PC-3 (cell line): ENCODE measurements at regions not wholly inside any gene's neighbourhood (a gene's known extent, or its start where the extent isn't known, plus 50 kb on each side); places are given as distances from the start of the nearest gene placed in this dataset.

Experiments used
- ATAC-seq: fragments of 200-7000 bp; cut with Tn5 transposase; 2 replicates; pipeline ENCODE4 v1.9.1; 2020; ENCODE audit warnings: mild to moderate bottlenecking, moderate library complexity
- BruUV-seq: library from RNA; stranded (reverse); fragments of 400-500 nt; replicated peaks from 2 replicates; lab custom pipeline; 2021; lab: Mats Ljungman, UMichigan
- CTCF ChIA-PET: fragments of 300-600 bp; sonication (Branson Sonifier 250); formaldehyde crosslinking; loops from one replicate; lab custom pipeline; 2022; ENCODE audit warnings: antibody characterized with exemption; lab: Charles Lee
- POLR2A ChIA-PET: fragments of 300-600 bp; sonication (Branson Sonifier 250); formaldehyde crosslinking; loops from one replicate; lab custom pipeline; 2022; ENCODE audit warnings: antibody characterized with exemption; ENCODE audit not compliant: unreplicated experiment; lab: Charles Lee
- DNase-seq: peaks from one replicate; pipeline ENCODE4 v3.0.0-alpha.2; 2015
- H2AFZ ChIP-seq: fragments of 300-600 bp; sonication (generic); 2 replicates; pipeline ENCODE4 v1.6.0; 2016; ENCODE audit warnings: antibody characterized with exemption, low read length
- H3F3A ChIP-seq: fragments of 300-600 bp; sonication (generic); one replicate; pipeline ENCODE4 v1.6.0; 2017; ENCODE audit warnings: antibody characterized with exemption, low read length, control low read depth, mild to moderate bottlenecking; ENCODE audit not compliant: unreplicated experiment
- H3K27ac ChIP-seq: fragments of 300-600 bp; sonication (generic); 2 replicates; pipeline ENCODE4 v1.5.1; 2016; ENCODE audit warnings: mild to moderate bottlenecking, low read length
- H3K27me3 ChIP-seq: fragments of 300-600 bp; sonication (generic); 2 replicates; pipeline ENCODE4 v1.6.1; 2016; ENCODE audit warnings: low read length, mixed read lengths
- H3K36me3 ChIP-seq: fragments of 300-600 bp; sonication (generic); 2 replicates; pipeline ENCODE4 v1.6.1; 2016; ENCODE audit warnings: low read depth, mixed run types, low read length, mixed read lengths
- H3K4me1 ChIP-seq: fragments of 300-600 bp; sonication (generic); 2 replicates; pipeline ENCODE4 v1.5.1; 2016; ENCODE audit warnings: low read length; ENCODE audit not compliant: insufficient read depth
- H3K4me2 ChIP-seq: fragments of 300-600 bp; sonication (generic); 2 replicates; pipeline ENCODE4 v1.6.0; 2016; ENCODE audit warnings: low read length
- H3K4me3 ChIP-seq: fragments of 300-600 bp; sonication (generic); 2 replicates; pipeline ENCODE4 v1.5.1; 2016; ENCODE audit warnings: mild to moderate bottlenecking, low read length, mixed read lengths
- H3K79me2 ChIP-seq: fragments of 300-600 bp; sonication (generic); 2 replicates; pipeline ENCODE4 v1.6.1; 2017; ENCODE audit warnings: low read length, mixed read lengths
- H3K9ac ChIP-seq: fragments of 300-600 bp; sonication (generic); 2 replicates; pipeline ENCODE4 v1.6.0; 2016; ENCODE audit warnings: mild to moderate bottlenecking, low read length
- H3K9me2 ChIP-seq: fragments of 300-600 bp; sonication (generic); replicated peaks from 2 replicates; pipeline ENCODE4 v1.6.1; 2016; ENCODE audit warnings: mixed run types, low read length, mixed read lengths
- H3K9me3 ChIP-seq: fragments of 300-600 bp; sonication (generic); 2 replicates; pipeline ENCODE4 v1.6.1; 2016; ENCODE audit warnings: low read length, mixed read lengths
- H4K20me1 ChIP-seq: fragments of 300-600 bp; sonication (generic); 2 replicates; pipeline ENCODE4 v1.6.1; 2016; ENCODE audit warnings: low read length, mixed read lengths
- EZH2 ChIP-seq: fragments of 300-600 bp; sonication (generic); IDR thresholded peaks from one replicate; pipeline ENCODE4 v1.6.1; 2017; ENCODE audit warnings: antibody characterized with exemption, mild to moderate bottlenecking, low read length; ENCODE audit not compliant: unreplicated experiment
- intact Hi-C: fragments of 100-400 bp; cut with micrococcal nuclease; formaldehyde crosslinking; loops from 2 replicates; pipeline ENCODE4 v1.9.0; 2023
- TF ChIP-seq, protein P1 (sequence below): fragments of 300-600 bp; sonication (generic); conservative IDR thresholded peaks from 2 replicates; pipeline ENCODE4 v1.5.1; 2017; ENCODE audit warnings: antibody characterized with exemption, low read depth, mild to moderate bottlenecking, low read length

DNA sequence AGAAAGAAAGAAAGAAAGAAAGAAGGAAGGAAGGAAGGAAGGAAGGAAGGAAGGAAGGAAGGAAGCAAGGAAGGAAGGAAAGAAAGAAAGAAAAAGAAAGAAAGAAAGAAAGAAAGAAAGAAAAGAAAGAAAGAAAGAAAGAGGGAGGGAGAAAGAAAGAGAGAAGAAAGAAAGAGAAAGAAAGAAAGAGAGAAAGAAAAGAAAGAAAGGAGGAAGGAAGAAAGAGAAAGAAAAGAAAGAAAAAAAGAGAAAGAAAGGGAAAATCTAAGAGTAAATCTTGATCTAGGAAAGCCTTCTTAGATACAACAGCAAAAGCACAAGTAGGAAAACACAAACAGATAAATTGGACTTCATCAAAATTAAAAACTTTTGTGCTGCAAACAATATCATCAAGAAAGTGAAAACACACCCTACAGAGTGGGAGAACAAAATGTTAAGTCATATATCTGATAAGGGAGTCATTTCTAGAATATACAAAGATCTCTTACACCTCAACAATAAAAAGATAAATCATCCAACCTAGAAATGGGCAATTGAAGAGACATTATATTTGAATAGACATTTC lies 116.8 kb upstream of the FGF3 start:
- ATAC-seq = no peak
- no peaks in the 10 kb centered on the region for H4K20me1 ChIP-seq
- H3K36me3 ChIP-seq = no peaks in the 10 kb centered on the region
- no peak overlapping the region for H3K9ac ChIP-seq
- DNase-seq = no peak
- no peak overlapping the region for H3K4me3 ChIP-seq
- no peaks in the 10 kb centered on the region for H3K9me3 ChIP-seq
- no TSS peak for BruUV-seq
- no peaks in the 10 kb centered on the region for H3K27me3 ChIP-seq
- ChIA-PET POLR2A (no interaction called here), CTCF (no interaction called here)
- no peak overlapping the region for H2AFZ ChIP-seq
- no peaks in the 10 kb centered on the region for H3K9me2 ChIP-seq
- H3F3A ChIP-seq = no peaks in the 10 kb centered on the region
- intact Hi-C loops = no loop called here
- no peak overlapping the region for H3K27ac ChIP-seq
- no peaks in the 10 kb centered on the region for H3K79me2 ChIP-seq
- TF ChIP-seq EZH2 = no peak
- H3K4me1 ChIP-seq = 0 out of 2 replicates have a peak, but pooled peaks cover 2% of the 10 kb centered on the region
- no peak overlapping the region for H3K4me2 ChIP-seq

DNA sequence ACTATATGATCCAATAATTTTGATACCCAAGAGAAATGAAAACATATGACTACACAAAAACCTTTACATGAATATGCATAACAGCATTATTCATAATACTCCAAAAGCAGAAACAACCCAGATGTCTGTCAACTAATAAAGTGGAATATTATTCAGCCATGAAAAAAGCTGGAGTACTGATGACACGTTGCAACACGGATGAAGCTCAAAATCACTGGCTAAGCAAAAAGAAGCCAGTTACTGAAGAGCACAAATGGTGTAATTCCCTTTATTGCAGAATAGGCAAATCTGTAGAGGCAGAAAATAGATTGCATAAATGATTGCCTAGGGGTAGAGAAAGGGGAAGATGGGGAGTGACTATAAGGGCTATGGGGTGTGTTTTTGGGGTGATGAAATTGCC lies 117.6 kb upstream of the FGF3 start:
- CTCF ChIA-PET = no interaction called here
- intact Hi-C loops = no loop called here
- no TSS peak for BruUV-seq

DNA sequence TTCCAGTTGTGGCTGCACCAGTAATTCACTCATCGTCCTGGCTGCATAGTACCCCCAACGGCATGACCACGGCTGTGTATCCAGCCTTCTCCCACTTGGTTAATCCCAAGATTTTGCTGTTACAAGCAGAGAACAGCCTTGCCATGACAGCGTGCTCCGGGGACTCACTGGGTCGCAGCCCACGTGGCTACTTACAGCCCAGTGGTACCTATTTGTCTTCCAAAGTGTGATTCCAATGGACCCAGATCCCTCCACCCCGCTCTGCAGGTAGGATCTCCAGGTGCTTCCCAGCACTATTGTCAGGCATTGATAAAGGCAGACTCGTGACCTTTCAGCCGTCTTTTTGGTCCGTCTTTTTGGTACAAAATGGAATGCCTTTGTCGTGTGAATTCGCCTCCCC lies 119.0 kb upstream of the FGF3 start:
- H3F3A ChIP-seq = no peaks in the 10 kb centered on the region
- CTCF ChIA-PET = no interaction called here
- no TSS peak for BruUV-seq

More for the DNA sequence above, 117.6 kb upstream of the FGF3 start:
- Histone ChIP-seq H3K27ac (no peak overlapping the region), H4K20me1 (no peaks in the 10 kb centered on the region), H3K4me1 (0 out of 2 replicates have a peak, but pooled peaks cover 2% of the 10 kb centered on the region), H3K27me3 (no peaks in the 10 kb centered on the region), H3K9me2 (no peaks in the 10 kb centered on the region), H3K79me2 (no peaks in the 10 kb centered on the region), H3K9me3 (no peaks in the 10 kb centered on the region), H3K4me2 (no peak overlapping the region), H3F3A (no peaks in the 10 kb centered on the region), H3K9ac (no peak overlapping the region), H2AFZ (no peak overlapping the region), H3K4me3 (no peak overlapping the region), H3K36me3 (no peaks in the 10 kb centered on the region)
- POLR2A ChIA-PET = no interaction called here
- ATAC-seq = no peak
- DNase-seq = no peak
- TF ChIP-seq, protein P1, sequence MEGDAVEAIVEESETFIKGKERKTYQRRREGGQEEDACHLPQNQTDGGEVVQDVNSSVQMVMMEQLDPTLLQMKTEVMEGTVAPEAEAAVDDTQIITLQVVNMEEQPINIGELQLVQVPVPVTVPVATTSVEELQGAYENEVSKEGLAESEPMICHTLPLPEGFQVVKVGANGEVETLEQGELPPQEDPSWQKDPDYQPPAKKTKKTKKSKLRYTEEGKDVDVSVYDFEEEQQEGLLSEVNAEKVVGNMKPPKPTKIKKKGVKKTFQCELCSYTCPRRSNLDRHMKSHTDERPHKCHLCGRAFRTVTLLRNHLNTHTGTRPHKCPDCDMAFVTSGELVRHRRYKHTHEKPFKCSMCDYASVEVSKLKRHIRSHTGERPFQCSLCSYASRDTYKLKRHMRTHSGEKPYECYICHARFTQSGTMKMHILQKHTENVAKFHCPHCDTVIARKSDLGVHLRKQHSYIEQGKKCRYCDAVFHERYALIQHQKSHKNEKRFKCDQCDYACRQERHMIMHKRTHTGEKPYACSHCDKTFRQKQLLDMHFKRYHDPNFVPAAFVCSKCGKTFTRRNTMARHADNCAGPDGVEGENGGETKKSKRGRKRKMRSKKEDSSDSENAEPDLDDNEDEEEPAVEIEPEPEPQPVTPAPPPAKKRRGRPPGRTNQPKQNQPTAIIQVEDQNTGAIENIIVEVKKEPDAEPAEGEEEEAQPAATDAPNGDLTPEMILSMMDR = no peak
- TF ChIP-seq EZH2 = no peak

More for the DNA sequence above, 119.0 kb upstream of the FGF3 start:
- Histone ChIP-seq H3K79me2 (no peaks in the 10 kb centered on the region), H4K20me1 (no peaks in the 10 kb centered on the region), H3K27ac (no peak overlapping the region), H3K9me3 (no peaks in the 10 kb centered on the region), H2AFZ (no peak overlapping the region), H3K27me3 (no peaks in the 10 kb centered on the region), H3K9me2 (no peaks in the 10 kb centered on the region), H3K4me3 (no peak overlapping the region), H3K36me3 (no peaks in the 10 kb centered on the region), H3K4me2 (no peak overlapping the region), H3K4me1 (0 out of 2 replicates have a peak, but pooled peaks cover 2% of the 10 kb centered on the region), H3K9ac (no peak overlapping the region)
- DNase-seq = no peak
- ATAC-seq = no peak
- POLR2A ChIA-PET = no interaction called here
- intact Hi-C loops = no loop called here
- no peak for TF ChIP-seq EZH2
- TF ChIP-seq, protein P1 = no peak
